ENCODE measurements at regions not wholly inside any gene's neighbourhood (a gene's known extent, or its start where the extent isn't known, plus 50 kb on each side); places are given as distances from the start of the nearest gene placed in this dataset.

DNA sequence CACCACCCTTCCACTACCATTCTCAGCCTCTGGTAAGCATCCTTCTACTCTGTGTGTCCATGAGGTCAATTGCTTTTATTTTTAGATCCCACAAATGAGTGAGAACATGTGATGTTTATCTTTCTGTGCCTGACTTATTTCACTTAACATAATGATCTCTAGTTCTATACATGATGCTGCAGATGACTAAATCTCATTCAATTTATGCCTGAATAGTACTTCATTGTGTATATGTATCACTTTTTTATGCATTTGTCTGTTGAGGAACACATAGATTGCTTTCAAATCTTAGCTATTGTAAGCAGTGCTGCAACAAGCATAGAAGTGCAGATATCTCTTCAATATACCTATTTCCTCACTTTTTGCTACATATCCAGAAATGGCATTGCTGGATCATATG, 733.3 kb downstream of the SUCLG1 start:
- Histone ChIP-seq H3K79me2 (ENCODE audit: insufficient read depth, low read length) (no peaks in the 10 kb centered on the region), H3K9me2 (replicated peaks; ENCODE audit: low read depth, low read length) (no peaks in the 10 kb centered on the region), H4K20me1 (ENCODE audit: insufficient read depth, low read length, poor library complexity, severe bottlenecking) (no peaks in the 10 kb centered on the region), H3F3A (ENCODE audit: low read depth) (no peaks in the 10 kb centered on the region), H3K36me3 (ENCODE audit: insufficient read depth, low read length) (no peaks in the 10 kb centered on the region), H3K4me1 (ENCODE audit: insufficient read depth, low read length, poor library complexity, severe bottlenecking) (no peaks in the 10 kb centered on the region), H3K4me3 (ENCODE audit: low read length, poor library complexity, severe bottlenecking) (no peak overlapping the region), H3K9ac (ENCODE audit: low read depth, low read length, poor library complexity, severe bottlenecking) (no peak overlapping the region), H3K9me3 (ENCODE audit: insufficient read depth, low read depth, low read length) (no peaks in the 10 kb centered on the region), H3K27me3 (ENCODE audit: insufficient read depth, low read length, poor library complexity, severe bottlenecking) (no peaks in the 10 kb centered on the region), H2AFZ (ENCODE audit: low read length) (no peak overlapping the region), H3K4me2 (ENCODE audit: low read depth, low read length, poor library complexity, severe bottlenecking) (no peak overlapping the region)
- TF ChIP-seq EZH2phosphoT487 (IDR thresholded peaks at IDR 0.05; ENCODE audit: borderline replicate concordance) = no peak
- TF ChIP-seq, protein P1, sequence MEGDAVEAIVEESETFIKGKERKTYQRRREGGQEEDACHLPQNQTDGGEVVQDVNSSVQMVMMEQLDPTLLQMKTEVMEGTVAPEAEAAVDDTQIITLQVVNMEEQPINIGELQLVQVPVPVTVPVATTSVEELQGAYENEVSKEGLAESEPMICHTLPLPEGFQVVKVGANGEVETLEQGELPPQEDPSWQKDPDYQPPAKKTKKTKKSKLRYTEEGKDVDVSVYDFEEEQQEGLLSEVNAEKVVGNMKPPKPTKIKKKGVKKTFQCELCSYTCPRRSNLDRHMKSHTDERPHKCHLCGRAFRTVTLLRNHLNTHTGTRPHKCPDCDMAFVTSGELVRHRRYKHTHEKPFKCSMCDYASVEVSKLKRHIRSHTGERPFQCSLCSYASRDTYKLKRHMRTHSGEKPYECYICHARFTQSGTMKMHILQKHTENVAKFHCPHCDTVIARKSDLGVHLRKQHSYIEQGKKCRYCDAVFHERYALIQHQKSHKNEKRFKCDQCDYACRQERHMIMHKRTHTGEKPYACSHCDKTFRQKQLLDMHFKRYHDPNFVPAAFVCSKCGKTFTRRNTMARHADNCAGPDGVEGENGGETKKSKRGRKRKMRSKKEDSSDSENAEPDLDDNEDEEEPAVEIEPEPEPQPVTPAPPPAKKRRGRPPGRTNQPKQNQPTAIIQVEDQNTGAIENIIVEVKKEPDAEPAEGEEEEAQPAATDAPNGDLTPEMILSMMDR (conservative IDR thresholded peaks at IDR 0.05; ENCODE audit: low read length) = no peak

DNA sequence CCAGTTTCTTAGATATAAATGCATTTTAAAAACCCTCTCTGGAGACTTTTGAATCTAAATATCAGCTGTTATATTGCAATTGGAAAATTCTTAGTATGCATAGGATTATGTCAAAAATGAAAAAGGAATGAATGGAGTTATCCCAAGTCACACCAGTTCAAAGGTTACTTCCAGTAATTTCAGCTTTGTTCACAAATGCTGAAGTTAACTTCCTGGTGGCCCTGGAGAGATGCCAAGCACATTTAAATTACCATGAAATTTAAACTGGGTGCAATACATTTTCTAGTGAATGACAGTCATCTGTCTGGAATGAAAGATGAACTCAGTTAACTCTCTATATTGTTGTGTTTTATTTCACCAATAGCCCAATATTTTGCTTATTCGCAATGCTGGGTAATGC, 753.9 kb downstream of the SUCLG1 start:
- H3F3A ChIP-seq (ENCODE audit: low read depth) = no peaks in the 10 kb centered on the region
- H4K20me1 ChIP-seq (ENCODE audit: insufficient read depth, low read length, poor library complexity, severe bottlenecking) = no peaks in the 10 kb centered on the region
- H3K9me2 ChIP-seq (replicated peaks; ENCODE audit: low read depth, low read length) = no peaks in the 10 kb centered on the region
- no peak overlapping the region for H2AFZ ChIP-seq (ENCODE audit: low read length)
- no peaks in the 10 kb centered on the region for H3K36me3 ChIP-seq (ENCODE audit: insufficient read depth, low read length)
- no peak overlapping the region for H3K9ac ChIP-seq (ENCODE audit: low read depth, low read length, poor library complexity, severe bottlenecking)
- H3K27me3 ChIP-seq (ENCODE audit: insufficient read depth, low read length, poor library complexity, severe bottlenecking) = no peaks in the 10 kb centered on the region
- TF ChIP-seq, protein P1 (conservative IDR thresholded peaks at IDR 0.05; ENCODE audit: low read length) = no peak
- TF ChIP-seq EZH2phosphoT487 (IDR thresholded peaks at IDR 0.05; ENCODE audit: borderline replicate concordance) = no peak
- H3K4me3 ChIP-seq (ENCODE audit: low read length, poor library complexity, severe bottlenecking) = no peak overlapping the region
- no peaks in the 10 kb centered on the region for H3K79me2 ChIP-seq (ENCODE audit: insufficient read depth, low read length)
- H3K4me2 ChIP-seq (ENCODE audit: low read depth, low read length, poor library complexity, severe bottlenecking) = no peak overlapping the region
- H3K9me3 ChIP-seq (ENCODE audit: insufficient read depth, low read depth, low read length) = no peaks in the 10 kb centered on the region
- H3K4me1 ChIP-seq (ENCODE audit: insufficient read depth, low read length, poor library complexity, severe bottlenecking) = no peaks in the 10 kb centered on the region

DNA sequence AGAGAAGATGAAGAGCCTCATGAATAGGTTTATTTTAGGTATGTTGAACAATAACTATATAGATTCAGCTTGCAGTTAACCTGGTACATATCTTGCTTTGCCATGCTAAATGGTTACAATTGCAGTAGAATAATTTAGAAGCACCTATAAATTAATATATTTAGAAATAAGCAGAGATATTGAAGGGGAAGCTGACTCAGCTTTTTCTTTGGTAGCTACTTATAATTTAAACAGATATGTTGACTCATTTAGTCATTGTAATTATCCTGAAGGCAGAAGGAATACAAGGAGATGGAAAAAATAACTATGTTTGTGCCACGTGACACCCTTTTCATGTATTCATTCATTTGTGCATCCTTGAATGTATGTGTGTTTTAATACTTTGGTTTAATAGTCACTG, 755.5 kb downstream of the SUCLG1 start:
- H3F3A ChIP-seq (ENCODE audit: low read depth) = no peaks in the 10 kb centered on the region
- H3K4me3 ChIP-seq (ENCODE audit: low read length, poor library complexity, severe bottlenecking) = no peak overlapping the region
- H3K79me2 ChIP-seq (ENCODE audit: insufficient read depth, low read length) = no peaks in the 10 kb centered on the region
- TF ChIP-seq, protein P1 (conservative IDR thresholded peaks at IDR 0.05; ENCODE audit: low read length) = no peak
- no peak for TF ChIP-seq EZH2phosphoT487 (IDR thresholded peaks at IDR 0.05; ENCODE audit: borderline replicate concordance)
- H3K36me3 ChIP-seq (ENCODE audit: insufficient read depth, low read length) = no peaks in the 10 kb centered on the region
- H3K9me2 ChIP-seq (replicated peaks; ENCODE audit: low read depth, low read length) = no peaks in the 10 kb centered on the region
- H3K27me3 ChIP-seq (ENCODE audit: insufficient read depth, low read length, poor library complexity, severe bottlenecking) = no peaks in the 10 kb centered on the region
- H3K9me3 ChIP-seq (ENCODE audit: insufficient read depth, low read depth, low read length) = no peaks in the 10 kb centered on the region
- no peak overlapping the region for H2AFZ ChIP-seq (ENCODE audit: low read length)
- no peak overlapping the region for H3K4me2 ChIP-seq (ENCODE audit: low read depth, low read length, poor library complexity, severe bottlenecking)
- H3K4me1 ChIP-seq (ENCODE audit: insufficient read depth, low read length, poor library complexity, severe bottlenecking) = no peaks in the 10 kb centered on the region
- no peak overlapping the region for H3K9ac ChIP-seq (ENCODE audit: low read depth, low read length, poor library complexity, severe bottlenecking)
- H4K20me1 ChIP-seq (ENCODE audit: insufficient read depth, low read length, poor library complexity, severe bottlenecking) = no peaks in the 10 kb centered on the region

All from Loucy (cell line).